DND-41 (cell line): ENCODE measurements at regions not wholly inside any gene's neighbourhood (a gene's known extent, or its start where the extent isn't known, plus 50 kb on each side); places are given as distances from the start of the nearest gene placed in this dataset.

ENCODE experiments used
- ATAC-seq: fragments of 200-7000 bp; cut with Tn5 transposase; 3 replicates; pipeline ENCODE4 v1.9.1; 2021; ENCODE audit warnings: low read depth; ENCODE audit not compliant: insufficient read depth
- DNase-seq: peaks from one replicate; pipeline ENCODE4 v3.0.0-alpha.2; 2020
- H2AFZ ChIP-seq: 2 replicates; pipeline ENCODE4 v1.6.0; 2012; ENCODE audit warnings: low read depth, low read length
- H3K27ac ChIP-seq: 2 replicates; pipeline ENCODE4 v1.5.1; 2012; ENCODE audit warnings: low read length, inconsistent platforms
- H3K27me3 ChIP-seq: fragments of 200-600 bp; sonication (generic); 2 replicates; pipeline ENCODE4 v1.6.0; 2012; ENCODE audit warnings: low read length, mild to moderate bottlenecking, inconsistent platforms; ENCODE audit not compliant: insufficient read depth, poor library complexity
- H3K36me3 ChIP-seq: 2 replicates; pipeline ENCODE4 v1.5.1; 2012; ENCODE audit warnings: low read length, inconsistent platforms; ENCODE audit not compliant: insufficient read depth
- H3K4me1 ChIP-seq: 2 replicates; pipeline ENCODE4 v1.5.1; 2012; ENCODE audit warnings: mild to moderate bottlenecking, low read length; ENCODE audit not compliant: insufficient read depth
- H3K4me2 ChIP-seq: 2 replicates; pipeline ENCODE4 v1.6.0; 2012; ENCODE audit warnings: mild to moderate bottlenecking, moderate library complexity, low read length, inconsistent platforms; ENCODE audit not compliant: insufficient read depth
- H3K4me3 ChIP-seq, 2 experiments: fragments of 200-600 bp in 1 of 2; shearing (Covaris generic) in 1 of 2; 2 replicates each; pipeline ENCODE4 v1.5.1; 2012 to 2016; ENCODE audit warnings: inconsistent platforms in 2 of 2, low read length in 2 of 2, mild to moderate bottlenecking in 2 of 2, low read depth in 1 of 2, moderate library complexity in 1 of 2
- H3K79me2 ChIP-seq: 2 replicates; pipeline ENCODE4 v1.6.0; 2012; ENCODE audit warnings: low read length, inconsistent platforms; ENCODE audit not compliant: insufficient read depth
- H3K9ac ChIP-seq: 2 replicates; pipeline ENCODE4 v1.6.0; 2012; ENCODE audit warnings: low read depth, mild to moderate bottlenecking, inconsistent platforms, low read length, moderate library complexity
- H3K9me3 ChIP-seq: 2 replicates; pipeline ENCODE4 v1.5.1; 2012; ENCODE audit warnings: low read length, moderate library complexity, mild to moderate bottlenecking, inconsistent platforms; ENCODE audit not compliant: insufficient read depth, severe bottlenecking
- H4K20me1 ChIP-seq: 2 replicates; pipeline ENCODE4 v1.6.0; 2012; ENCODE audit warnings: low read length; ENCODE audit not compliant: insufficient read depth
- EZH2 ChIP-seq: IDR thresholded peaks from 3 replicates; pipeline ENCODE4 v1.6.1; 2012; ENCODE audit warnings: borderline replicate concordance, low read depth, mild to moderate bottlenecking, moderate library complexity, low read length, inconsistent platforms; ENCODE audit not compliant: severe bottlenecking
- TF ChIP-seq, protein P1 (sequence below): IDR thresholded peaks from 2 replicates; pipeline ENCODE4 v1.5.1; 2012; ENCODE audit warnings: borderline replicate concordance, low read length, moderate library complexity, mild to moderate bottlenecking; ENCODE audit not compliant: poor library complexity, severe bottlenecking; ENCODE audit errors: extremely low read depth

- Histone ChIP-seq H3K27me3 (peaks cover 3% of the 10 kb centered on the region), H3K4me3 (no peak overlapping the region), H4K20me1 (no peaks in the 10 kb centered on the region), H2AFZ (no peak overlapping the region), H3K27ac (no peak overlapping the region), H3K79me2 (no peaks in the 10 kb centered on the region), H3K4me1 (no peaks in the 10 kb centered on the region), H3K36me3 (no peaks in the 10 kb centered on the region), H3K4me2 (no peak overlapping the region), H3K9ac (no peak overlapping the region), H3K9me3 (no peaks in the 10 kb centered on the region)
- DNase-seq = no peak
- TF ChIP-seq EZH2 = no peak
- TF ChIP-seq, protein P1, sequence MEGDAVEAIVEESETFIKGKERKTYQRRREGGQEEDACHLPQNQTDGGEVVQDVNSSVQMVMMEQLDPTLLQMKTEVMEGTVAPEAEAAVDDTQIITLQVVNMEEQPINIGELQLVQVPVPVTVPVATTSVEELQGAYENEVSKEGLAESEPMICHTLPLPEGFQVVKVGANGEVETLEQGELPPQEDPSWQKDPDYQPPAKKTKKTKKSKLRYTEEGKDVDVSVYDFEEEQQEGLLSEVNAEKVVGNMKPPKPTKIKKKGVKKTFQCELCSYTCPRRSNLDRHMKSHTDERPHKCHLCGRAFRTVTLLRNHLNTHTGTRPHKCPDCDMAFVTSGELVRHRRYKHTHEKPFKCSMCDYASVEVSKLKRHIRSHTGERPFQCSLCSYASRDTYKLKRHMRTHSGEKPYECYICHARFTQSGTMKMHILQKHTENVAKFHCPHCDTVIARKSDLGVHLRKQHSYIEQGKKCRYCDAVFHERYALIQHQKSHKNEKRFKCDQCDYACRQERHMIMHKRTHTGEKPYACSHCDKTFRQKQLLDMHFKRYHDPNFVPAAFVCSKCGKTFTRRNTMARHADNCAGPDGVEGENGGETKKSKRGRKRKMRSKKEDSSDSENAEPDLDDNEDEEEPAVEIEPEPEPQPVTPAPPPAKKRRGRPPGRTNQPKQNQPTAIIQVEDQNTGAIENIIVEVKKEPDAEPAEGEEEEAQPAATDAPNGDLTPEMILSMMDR = no peak
- no peak for ATAC-seq
Measured at GRCh38 chr5:152264645-152265254, 140.3 kb downstream of the NMUR2 start.

DNA sequence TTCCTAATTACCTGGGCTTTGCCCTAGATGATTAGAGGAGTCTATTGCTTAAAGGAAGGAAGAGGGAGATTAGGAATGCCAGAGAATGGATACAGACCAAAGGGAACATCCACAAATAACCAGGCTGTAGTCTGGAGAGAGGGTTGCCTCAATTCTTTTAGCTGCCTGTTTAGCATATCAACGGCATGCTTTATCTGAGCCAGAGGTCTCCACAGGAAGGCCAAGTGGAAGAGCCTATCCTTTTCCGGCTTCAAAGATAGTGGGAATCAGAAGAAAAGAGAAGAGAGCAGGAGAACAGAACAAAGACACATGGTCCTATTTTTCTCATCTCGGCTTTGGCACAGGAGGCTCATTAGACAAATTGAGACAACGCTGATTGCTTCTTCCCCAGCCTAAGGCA, 142.4 kb downstream of the NMUR2 start:
- no peaks in the 10 kb centered on the region for H4K20me1 ChIP-seq
- H3K27ac ChIP-seq = no peak overlapping the region
- H3K27me3 ChIP-seq = no peaks in the 10 kb centered on the region
- TF ChIP-seq, protein P1 = no peak
- no peak for TF ChIP-seq EZH2
- H2AFZ ChIP-seq = no peak overlapping the region
- H3K4me1 ChIP-seq = no peaks in the 10 kb centered on the region
- H3K36me3 ChIP-seq = no peaks in the 10 kb centered on the region
- no peak overlapping the region for H3K4me3 ChIP-seq
- H3K4me2 ChIP-seq = no peak overlapping the region
- no peaks in the 10 kb centered on the region for H3K9me3 ChIP-seq
- no peaks in the 10 kb centered on the region for H3K79me2 ChIP-seq
- ATAC-seq = no peak
- H3K9ac ChIP-seq = no peak overlapping the region
- no peak for DNase-seq

GRCh38 chr5:152260940-152261339, 144.1 kb downstream of the NMUR2 start:
- DNase-seq = no peak
- no peak for ATAC-seq
- TF ChIP-seq EZH2 = no peak
- TF ChIP-seq, protein P1 = no peak
- Histone ChIP-seq H3K36me3 (no peaks in the 10 kb centered on the region), H4K20me1 (no peaks in the 10 kb centered on the region), H3K27me3 (no peaks in the 10 kb centered on the region), H3K4me1 (no peaks in the 10 kb centered on the region), H3K79me2 (no peaks in the 10 kb centered on the region), H3K4me3 (no peak overlapping the region), H2AFZ (no peak overlapping the region), H3K27ac (no peak overlapping the region), H3K4me2 (no peak overlapping the region), H3K9me3 (no peaks in the 10 kb centered on the region), H3K9ac (no peak overlapping the region)
